ENCODE measurements at regions not wholly inside any gene's neighbourhood (a gene's known extent, or its start where the extent isn't known, plus 50 kb on each side); places are given as distances from the start of the nearest gene placed in this dataset.

DNA sequence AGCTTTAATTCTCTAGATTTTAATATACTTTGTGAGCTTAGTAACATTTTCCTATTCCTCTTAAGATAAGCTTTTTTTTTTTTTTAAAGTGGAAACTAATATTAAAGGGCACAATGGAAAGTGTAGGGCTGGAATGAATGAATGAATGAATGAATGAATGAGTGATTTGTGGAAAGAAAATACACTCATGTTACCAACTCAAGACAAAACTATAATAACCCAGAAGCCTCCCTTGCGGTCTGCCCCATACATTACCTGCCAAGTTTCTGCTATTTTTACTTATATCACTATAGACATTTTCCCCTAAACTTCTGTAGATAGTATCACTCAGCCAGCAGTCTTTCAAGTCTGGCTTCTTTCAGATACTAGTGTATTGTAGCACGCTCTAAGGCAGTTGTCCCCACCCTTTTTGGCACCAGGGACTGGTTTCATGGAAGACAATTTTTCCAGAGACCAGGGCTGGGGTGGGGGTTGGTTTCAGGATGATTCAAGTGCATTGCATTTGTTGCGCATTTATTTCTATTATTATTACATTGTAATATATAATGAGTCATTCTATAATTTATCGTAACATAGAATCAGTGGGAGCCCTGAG, 932.2 kb downstream of the TBC1D22A start:
- no peak for DNase-seq (ENCODE audit: low read depth in 2 of 2)

DNA sequence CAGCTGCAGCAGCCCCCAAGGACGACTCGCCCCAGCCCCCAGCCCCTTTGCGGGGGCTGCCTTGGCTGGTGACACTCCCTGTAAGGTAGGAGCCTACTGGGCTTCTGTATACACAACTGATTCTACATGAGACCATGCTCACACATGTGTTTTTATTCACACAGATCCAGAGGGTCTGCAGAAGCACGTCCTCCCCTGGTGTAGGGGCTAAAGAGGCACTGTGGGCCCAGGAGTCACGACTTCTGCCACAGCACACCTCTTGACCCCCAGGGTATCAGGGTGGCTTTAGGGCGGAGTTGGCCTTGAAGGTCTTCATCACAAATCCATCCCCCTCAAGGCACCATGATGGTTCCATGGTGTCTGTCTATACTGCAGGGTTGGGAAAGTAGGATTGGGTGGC, 931.2 kb downstream of the TBC1D22A start:
- DNase-seq (ENCODE audit: low read depth in 2 of 2), result no peak

DNA sequence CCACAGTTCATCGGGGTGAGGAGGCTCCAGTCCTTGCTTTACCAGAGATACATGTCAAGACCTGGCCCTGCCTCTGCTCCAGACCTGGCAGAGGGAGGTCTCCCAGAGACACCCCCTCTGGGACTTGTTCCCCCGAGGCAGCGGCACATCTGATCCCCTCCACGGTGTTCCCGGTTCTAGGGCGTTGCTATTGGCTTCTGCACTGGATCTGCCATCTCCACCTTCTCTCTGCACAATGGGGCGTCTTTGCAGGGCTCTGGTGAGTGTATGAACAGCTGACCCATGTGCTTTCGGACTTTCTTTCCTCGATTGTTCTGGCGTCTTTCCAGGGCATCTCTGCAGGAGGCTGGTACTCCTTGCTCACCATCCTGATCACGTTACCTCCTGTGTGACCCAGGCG, 930.4 kb downstream of the TBC1D22A start:
- DNase-seq (ENCODE audit: low read depth in 2 of 2), result no peak

DNA sequence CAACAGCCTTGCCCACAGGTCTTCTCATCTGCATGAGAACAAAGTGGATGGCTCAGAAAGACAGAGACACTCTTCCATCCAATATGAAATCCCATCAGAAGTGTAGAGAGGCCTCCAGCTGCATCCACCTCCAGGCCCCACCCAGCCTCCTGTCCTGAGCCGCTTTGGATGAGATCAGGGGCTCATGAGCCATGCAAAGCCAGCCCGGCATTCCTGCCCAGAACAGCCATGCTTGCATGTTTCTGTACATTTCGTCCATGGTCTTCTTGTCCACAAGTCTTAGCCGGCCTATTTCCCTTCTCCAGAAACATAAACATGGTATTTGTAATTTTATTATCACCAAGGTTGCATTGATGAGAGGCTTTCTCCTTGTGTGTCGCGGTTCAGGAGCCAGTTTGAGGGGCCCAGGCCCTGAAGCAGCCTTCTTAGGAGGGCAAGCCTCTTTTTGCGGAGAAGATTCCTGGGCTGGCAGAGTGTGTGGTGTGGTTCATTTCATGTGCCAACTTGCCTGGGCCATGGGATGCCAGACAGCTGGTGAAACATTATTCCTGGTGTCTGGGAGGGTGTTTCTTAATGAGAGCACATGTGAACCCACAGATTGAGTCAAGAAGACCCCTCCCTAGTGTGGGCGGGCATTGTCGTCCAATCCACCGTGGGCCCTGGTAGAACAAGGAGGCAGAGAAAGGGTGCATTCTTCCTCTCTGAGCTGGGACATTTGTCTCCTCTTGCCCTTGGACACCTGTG, 928.9 kb downstream of the TBC1D22A start:
- no peak for DNase-seq (ENCODE audit: low read depth in 2 of 2)

DNA sequence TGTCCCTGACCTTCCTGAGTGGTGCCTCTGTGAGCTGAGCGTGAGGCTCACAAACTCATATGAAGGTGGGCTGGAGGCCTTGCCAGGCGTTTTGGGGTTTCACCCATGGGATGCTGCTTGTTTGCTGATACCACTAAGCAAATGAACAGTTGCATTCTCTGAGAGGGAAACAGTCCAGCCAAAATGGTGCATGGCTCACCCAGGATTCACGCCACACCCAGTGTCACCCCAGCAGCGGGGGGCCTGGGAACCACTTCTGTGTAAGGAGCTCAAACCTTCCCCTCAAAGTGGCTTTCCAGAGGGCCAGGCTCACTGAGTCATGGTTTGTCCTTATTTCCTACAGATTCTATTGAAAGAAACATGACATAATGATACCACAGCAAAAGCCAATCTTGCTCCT, 928.1 kb downstream of the TBC1D22A start:
- no peak for DNase-seq (ENCODE audit: low read depth in 2 of 2)

DNA sequence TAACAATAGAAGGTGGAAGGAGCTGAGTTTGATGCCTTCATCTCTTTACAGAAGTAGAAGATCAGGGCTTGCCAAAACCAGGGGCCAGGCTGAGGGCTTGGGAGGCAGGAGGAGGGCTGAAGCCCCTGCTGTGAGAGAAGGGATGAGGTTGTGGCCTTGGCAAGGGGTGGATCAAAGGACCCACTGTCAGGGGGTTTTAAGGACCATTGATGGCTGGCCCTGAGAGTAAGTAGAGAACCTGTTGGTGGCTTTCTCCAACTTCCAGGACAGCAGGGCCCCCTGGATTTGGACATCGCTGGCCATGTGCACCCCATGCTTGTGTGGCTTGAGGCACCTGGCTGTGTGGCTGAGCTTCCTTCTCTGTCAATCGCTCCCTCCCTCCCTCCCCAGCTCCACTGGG, 927.7 kb downstream of the TBC1D22A start:
- DNase-seq (ENCODE audit: low read depth in 2 of 2), result no peak

DNA sequence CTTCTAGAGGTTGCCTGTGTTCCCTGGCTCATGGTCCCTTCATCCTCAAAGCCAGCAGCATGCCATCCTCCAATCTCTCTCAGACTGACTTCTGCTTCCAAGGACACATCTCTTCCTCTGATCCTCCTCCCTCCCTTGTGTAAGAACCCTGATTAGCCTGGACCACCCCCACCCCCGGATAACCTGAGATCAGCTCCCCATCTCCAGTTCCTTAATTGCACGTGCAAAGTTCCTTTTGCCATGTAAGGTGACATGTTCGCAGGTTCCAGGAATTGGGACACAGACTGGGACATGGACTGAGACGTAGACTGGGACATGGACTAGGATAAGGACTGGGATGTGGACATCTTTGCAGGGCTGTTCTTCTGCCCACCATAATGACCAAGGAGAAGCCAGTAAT, 925.3 kb downstream of the TBC1D22A start:
- no peak for DNase-seq (ENCODE audit: low read depth in 2 of 2)

DNA sequence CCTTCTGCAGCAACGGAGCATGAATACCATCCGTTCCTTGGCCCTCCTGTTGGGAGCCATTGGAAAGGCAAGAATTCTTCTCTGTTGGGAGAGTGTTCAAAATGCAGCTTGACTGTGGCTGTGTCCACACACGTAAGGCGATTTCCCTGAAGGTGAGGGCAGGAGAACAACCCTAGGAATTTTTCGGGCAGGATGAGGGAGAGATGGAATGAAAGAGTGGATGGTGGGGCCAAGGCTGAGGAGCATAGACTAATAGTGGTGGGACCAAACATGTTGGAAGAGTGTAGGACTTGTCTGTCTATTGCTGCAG, 924.9 kb downstream of the TBC1D22A start:
- DNase-seq (ENCODE audit: low read depth in 2 of 2), result no peak

DNA sequence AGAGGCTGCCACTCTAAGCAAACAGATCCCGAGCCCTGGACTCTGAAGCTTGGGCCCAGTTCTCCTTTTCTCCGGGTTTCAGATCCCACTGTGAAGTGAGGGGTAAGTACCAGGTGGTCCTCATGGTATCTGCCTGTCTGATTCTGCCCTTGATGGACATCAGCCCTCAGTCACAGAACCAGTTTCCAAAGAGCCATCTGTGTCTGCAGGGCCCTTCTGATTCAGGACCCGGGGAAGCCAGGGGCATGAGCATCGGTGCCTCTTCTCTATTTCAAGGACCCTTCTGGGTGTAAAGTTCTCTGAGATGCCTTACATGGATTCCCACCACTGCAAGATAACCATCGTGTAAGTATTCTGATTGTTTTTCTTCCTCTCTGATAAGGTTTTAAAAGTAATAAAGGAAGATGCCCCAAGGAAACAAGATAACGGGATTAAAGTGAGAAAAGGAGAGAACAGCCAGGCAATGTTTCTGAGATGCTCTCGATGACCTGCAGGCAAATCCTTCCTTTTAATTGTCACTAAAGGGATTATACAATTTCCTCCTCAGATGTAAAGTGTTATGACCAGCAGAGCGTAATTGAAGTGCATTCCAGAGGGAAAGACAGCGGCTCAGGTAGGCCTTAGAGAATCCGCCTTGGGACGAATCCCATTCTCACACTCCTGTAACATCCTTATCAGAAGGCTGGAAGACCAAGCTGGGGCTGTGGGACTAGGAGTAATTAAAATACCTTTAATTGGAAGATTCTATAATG, 924.3 kb downstream of the TBC1D22A start:
- DNase-seq (ENCODE audit: low read depth in 2 of 2), result no peak

DNA sequence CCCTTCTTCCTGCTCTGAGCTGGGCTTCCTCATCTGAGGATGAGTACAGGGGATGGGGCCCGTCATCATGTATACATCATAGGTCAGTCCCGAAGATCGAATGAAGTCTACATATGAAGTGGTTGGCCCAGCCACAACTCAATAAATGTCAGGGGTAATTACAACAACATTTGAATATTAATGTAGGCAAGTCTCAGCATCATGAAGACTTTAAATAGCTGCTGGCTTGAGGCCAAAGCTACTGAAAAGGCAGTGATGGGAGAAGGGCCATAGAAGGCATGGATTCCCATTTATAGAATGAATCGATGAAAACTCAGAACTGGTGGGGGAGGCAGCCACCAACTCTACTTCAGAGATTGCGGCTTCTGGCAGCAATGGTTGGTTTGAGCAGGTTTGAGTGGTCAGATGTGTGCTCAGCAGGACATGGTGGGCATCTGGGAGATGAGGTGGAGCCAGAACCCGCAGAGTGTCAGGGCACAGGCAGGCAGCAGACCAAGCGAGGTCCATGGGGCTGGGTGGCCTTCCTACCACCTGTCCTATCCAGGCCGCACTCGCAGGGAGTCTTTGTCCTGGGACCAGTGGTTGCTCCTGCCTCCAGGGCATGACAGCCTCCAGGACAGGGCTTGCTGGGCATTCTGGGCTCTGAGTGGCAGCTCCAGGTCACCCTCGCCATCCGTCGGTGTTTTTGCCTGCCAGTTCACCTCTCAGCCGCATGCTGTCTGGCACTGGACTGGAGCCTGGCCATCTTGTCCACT, 919.1 kb downstream of the TBC1D22A start:
- DNase-seq (ENCODE audit: low read depth in 2 of 2), result no peak

DNA sequence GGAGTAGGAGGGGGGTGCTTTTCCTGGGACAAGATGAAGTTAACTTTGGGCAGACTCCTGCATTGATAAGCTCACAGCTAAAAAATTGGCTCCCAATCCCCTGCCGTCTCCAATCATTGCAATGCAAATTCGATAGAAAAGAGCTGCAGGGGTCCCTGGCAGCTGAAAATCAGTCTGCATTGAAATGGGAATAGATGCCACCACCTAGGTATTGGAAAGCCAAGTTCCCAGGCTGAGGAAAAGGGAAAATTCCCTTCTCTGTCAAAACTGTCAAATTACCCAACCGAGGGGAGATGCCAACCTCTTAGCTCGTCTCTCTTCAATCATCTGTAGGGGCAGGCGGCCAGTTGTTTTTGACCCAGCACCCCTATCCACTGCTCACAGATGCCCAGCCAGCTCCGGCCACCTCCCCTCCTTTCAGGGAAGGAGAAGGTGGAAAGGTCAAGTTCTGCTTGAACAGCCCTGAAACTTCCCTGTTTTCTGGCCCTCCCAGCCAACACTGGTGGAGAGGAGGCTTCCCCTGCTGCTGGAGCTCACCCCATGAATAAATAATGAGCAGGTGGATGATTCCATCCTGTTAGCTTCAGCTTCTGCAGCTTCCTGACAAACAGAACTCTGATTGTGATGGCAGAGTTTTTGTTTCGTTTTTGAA, 916.3 kb downstream of the TBC1D22A start:
- no peak for DNase-seq (ENCODE audit: low read depth in 2 of 2)

DNA sequence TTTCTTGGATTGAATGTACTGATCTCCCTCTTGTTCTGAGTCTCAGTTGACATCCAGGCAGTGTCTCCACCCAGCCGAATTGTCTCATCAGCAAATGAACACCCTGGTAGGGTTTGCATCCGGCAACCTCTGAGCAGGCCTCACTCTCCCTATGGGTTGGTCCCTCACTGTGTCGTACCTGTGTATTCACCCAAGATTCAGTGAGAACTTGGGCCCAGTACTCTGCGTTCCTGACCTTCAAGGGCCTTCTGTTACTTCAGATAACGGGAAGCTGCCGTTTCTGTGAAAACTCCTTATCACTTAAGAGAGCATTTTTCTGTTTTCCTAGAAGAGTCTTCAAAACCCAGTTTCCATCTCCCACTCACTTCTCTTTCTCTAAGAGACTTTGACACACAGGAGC, 915.6 kb downstream of the TBC1D22A start:
- DNase-seq (ENCODE audit: low read depth in 2 of 2), result no peak

DNA sequence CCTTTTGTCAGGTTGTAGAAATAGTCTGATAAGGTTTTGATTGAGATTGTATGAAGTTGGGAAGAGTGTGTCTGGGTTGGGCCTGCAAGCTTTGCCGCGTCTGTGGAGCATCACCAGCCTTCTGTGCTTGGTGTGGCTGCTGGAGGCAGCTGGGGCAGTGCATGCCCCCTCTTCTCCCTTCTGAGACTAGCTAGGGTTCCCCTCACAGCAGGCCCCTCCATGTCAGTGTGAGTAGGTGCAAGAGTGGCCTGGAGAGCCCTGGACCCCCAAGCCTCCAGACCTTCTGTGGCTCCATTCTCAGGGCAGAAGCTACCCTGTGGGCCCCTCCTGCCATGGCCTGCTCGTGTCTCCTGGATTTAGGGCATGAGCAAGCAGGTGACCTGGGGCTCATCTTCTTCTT, 914.2 kb downstream of the TBC1D22A start:
- DNase-seq (ENCODE audit: low read depth in 2 of 2), result no peak

DNA sequence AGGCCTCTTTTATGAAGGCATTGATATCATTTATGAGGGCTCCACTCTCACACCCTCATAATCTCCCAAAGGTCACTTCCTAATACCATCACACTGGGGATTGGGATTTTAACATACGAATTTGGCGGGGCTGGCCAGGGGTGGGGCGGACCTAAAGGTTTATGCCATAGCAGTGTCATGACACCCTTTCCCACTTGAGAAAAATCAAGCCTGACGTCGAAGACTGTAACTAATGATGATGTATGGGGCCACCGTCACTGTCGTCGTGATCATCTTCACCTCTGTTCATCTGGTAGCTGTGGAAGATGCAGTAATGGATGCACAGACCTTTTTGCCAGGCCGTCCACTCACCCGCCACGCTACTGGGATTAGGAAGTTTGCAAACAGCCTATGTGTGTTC, 912.1 kb downstream of the TBC1D22A start:
- no peak for DNase-seq (ENCODE audit: low read depth in 2 of 2)

DNA sequence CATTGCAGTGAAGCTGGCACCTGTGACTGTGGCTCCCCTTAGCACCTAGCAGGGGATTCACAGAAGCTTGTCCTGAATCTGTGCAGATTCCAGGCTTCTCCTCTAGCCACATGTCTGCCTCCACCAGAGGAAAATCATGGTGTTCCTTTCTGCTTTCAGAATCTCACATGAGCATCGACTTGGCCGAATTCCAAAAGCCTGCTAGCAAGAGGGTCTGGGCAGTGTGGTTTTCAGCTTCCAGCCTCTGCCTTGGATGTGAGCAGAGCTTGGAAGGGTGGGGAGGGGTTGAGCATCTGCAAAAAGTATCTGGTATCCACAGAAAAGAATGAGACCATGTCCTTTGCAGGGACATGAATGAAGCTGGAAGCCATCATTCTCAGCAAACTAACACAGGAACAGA, 911.1 kb downstream of the TBC1D22A start:
- DNase-seq (ENCODE audit: low read depth in 2 of 2), result no peak

DNA sequence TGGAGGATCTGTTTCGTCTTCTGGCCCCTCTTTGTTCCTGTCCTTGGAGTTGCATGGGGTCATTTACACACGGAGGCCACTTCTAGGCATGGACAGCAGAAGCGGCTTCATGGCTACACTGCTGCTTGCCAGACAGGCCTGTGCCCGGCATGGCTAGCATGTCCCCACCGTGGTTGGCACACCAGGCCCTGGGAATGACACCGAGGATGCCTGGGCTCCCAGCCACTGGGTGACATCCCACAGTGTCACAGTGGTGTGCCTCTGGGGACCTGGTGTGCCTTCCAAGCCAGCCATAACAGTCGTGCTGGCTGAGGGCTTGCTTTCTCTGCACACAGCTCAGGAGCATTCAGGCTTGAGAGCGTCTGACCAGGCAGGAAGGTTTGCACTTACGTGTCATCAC, 910.1 kb downstream of the TBC1D22A start:
- DNase-seq (ENCODE audit: low read depth in 2 of 2), result no peak

DNA sequence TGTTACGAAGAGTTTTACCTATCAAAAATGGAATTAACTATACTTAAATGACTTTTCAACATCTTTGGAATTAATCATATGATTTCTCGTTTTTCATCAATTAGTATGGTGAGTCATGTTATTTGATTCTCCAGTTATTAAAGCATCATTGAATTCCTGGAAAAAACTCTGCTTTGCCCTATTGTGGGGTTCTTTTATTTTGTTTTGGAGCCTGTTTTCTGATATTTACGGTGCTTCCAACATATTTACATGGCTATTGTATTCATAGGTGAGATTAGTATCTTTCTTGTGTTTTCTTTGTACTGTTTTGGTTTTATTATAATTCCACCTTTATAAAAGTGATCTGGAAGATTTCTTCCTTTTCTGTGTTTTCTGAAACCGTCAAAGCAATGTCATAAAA, 902.7 kb downstream of the TBC1D22A start:
- no peak for DNase-seq (ENCODE audit: low read depth in 2 of 2)

DNA sequence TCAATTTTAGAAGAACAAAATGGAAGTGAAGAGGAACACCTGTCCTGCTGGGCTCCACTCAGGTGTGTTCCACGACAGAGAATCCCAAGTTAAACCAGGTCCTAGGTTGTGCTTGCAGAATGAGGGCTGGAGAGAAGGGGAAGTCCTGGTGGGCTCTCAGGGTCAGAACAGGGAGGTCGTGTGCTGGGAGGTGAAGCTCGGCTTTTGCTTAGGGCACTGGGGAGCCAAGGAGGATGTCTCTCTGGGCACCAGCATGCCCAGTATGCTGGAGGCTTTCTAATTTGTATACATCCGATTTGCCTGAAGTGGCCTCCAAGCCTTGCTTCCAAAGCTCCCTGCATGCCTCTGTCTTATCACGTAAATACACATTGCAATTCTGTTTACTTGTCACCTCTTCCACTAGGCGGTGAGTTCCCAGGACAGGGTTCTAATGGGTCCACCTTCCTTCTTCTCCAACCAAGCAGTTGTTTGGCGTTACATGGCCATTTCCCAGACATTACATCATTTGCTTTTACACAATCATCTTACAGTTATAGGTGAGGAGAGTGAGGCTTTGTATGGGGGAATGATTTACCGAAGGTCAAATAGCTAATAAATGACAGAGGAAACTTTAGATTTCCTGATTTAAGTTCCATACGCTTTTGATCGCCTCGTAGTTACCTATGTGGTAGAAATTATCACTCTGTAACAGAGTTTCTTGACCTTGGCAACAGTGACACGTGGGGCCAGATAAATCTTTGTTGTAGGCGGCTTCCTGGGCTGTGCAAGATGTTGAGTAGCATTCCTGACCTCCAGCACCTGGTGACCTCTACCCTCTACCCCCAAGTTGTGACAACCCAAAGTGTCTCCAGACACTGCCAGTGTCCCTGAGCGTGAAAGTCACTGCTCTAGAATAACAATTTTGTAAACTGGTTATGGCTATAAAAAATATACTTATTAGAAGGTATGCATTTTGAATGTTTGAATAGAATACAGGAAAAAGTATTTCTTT, 901.5 kb downstream of the TBC1D22A start:
- DNase-seq (ENCODE audit: low read depth in 2 of 2), result no peak

DNA sequence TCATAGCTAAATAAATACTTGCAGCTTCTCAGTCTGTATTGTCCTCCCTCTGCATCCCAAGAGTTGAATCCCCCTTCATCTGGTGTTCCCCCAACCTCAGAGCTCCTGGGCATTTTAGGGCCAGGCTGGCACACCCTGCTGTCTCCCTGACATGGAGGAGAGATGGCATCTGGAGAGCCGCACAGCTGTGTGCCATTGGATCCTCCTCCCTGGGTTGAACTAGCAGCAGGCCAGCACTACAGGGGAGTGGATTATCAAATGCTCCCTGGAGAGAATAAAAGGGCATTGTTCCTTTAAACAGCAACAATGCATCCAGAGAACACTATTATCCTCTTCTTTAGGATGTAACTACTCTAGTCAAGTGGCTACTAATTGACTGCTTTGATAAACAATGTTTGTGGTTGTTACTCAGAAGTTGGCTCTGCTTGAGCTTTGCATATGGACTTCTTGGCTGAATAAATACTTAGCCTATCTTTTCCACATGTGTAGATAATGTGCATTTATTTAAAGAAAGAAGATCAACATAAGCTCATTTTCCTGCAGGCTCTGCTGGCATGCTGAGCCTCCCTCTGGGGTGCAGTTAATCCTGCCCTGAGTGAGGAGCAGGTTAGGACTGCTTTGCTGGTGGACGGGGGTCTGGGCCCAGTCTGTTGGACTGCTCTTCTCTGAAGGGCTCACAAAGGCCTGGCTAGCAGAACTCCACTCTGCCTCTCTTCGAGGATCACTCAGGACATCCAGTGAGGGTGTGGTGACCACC, 897.2 kb downstream of the TBC1D22A start:
- no peak for DNase-seq (ENCODE audit: low read depth in 2 of 2)

DNA sequence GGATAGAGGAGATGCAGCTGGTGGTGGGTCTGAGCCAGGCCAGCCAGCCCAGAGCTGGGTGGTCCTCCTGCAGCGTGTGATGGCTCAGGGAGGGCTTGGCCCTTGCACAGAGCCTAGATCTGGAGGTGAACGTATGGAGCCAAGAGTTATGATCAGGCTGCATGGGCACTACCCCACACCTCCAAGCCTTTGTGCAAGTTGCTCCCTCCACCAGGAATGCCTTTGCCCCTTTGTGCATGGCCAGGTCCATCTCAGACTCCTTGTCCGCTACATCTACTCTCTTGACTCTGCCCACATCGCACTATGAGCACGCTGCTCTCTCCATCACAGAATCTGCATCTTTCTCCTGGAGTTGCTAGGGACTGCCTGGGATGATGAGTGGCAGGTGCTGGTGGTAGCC, 895.7 kb downstream of the TBC1D22A start:
- DNase-seq (ENCODE audit: low read depth in 2 of 2), result no peak

Data from dermis microvascular lymphatic vessel endothelial cell (primary cell).